ENCODE measurements at regions not wholly inside any gene's neighbourhood (a gene's known extent, or its start where the extent isn't known, plus 50 kb on each side); places are given as distances from the start of the nearest gene placed in this dataset.

GRCh38 chr3:26484140-26484539, 138.4 kb upstream of the LRRC3B start:
- TF ChIP-seq, protein P1, sequence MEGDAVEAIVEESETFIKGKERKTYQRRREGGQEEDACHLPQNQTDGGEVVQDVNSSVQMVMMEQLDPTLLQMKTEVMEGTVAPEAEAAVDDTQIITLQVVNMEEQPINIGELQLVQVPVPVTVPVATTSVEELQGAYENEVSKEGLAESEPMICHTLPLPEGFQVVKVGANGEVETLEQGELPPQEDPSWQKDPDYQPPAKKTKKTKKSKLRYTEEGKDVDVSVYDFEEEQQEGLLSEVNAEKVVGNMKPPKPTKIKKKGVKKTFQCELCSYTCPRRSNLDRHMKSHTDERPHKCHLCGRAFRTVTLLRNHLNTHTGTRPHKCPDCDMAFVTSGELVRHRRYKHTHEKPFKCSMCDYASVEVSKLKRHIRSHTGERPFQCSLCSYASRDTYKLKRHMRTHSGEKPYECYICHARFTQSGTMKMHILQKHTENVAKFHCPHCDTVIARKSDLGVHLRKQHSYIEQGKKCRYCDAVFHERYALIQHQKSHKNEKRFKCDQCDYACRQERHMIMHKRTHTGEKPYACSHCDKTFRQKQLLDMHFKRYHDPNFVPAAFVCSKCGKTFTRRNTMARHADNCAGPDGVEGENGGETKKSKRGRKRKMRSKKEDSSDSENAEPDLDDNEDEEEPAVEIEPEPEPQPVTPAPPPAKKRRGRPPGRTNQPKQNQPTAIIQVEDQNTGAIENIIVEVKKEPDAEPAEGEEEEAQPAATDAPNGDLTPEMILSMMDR (conservative IDR thresholded peaks at IDR 0.05 in 1 of 2, IDR thresholded peaks at IDR 0.05 in 1 of 2; ENCODE audit: low read depth in 1 of 2, low read length in 2 of 2): no peak
- TF ChIP-seq EZH2 (IDR thresholded peaks at IDR 0.05; ENCODE audit: low read length, missing control alignments): no peak
